Iris pigment epithelial cell (primary cell): ENCODE measurements at regions not wholly inside any gene's neighbourhood (a gene's known extent, or its start where the extent isn't known, plus 50 kb on each side); places are given as distances from the start of the nearest gene placed in this dataset.

Experiments used
- DNase-seq: peaks from one replicate; pipeline ENCODE4 v3.0.0-alpha.2; 2011; ENCODE audit warnings: low read depth

DNA sequence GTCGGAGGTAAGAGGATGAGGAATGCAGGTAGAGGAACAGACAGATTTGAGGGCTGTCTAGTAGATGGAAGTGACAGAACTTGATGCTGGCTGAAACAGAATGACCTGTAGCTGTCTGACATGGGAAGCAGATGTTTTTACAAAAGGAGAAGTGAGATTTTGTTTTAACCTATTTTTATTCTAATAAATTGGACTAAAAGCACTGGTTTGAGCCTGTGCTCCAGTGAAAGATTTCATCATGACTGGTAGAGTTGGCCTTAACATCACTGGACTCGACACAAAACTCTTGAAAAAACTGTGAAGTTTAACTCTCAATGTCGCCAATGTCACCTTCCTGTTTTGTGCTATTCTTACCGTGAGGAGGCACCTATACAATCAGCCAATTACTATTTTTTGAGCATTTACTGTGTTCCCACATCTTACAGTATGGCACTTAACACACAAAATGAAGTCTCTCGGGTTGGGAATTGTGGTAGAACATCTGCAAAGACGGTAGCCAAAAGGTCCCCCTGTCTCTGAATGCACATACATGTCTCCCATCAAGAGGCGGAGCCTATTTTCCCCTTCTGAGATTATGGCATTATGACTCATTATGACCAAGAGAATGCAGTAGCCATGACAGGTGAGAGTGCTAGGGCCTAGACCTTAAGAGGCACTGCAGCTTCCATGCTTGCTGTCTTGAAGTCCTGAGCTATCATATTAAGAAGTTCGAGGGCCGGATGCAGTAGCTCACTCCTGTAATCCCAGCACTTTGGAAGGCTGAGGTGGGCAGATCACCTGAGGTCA is 93.2 kb downstream of the FOXF2 start:
- DNase-seq = no peak

DNA sequence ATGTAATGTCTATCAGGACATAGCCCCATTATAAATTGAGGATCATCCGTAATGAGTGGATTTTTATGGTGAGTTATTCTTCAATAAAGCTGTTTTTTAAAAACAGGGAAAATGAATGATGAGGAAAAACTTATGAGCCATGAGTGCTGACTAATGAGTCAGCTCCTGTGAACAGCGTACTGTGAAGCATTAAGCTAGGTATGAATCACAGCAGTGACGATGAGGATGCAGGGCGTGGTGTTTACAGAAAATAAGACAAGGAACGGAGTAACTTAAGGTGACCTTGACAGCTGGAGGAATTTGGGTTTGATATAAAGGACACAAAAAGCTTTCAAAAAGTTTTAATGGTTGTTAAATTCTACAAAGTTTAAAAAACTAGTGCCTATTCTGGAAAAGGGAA is 96.3 kb downstream of the FOXF2 start:
- DNase-seq = peak; percentile 96

DNA sequence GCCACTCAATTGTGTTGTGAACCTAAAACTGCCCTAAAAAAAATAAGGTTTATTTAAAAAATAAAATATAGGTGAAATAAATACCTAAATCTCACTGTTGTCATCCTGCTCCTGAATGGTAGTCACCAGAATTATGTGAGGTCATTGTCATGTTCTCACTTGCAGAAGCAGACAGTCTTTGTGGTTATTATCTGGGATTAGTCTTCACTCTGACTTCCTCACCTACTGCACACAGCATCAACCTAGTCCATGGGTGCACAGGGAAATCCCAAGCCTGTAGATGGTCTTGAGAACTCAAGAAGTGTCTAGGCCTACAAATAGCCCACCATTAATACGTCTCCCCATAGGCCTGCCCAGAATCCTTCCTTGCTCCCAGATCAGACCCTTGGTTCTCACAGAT is 97.0 kb downstream of the FOXF2 start:
- DNase-seq = no peak

DNA sequence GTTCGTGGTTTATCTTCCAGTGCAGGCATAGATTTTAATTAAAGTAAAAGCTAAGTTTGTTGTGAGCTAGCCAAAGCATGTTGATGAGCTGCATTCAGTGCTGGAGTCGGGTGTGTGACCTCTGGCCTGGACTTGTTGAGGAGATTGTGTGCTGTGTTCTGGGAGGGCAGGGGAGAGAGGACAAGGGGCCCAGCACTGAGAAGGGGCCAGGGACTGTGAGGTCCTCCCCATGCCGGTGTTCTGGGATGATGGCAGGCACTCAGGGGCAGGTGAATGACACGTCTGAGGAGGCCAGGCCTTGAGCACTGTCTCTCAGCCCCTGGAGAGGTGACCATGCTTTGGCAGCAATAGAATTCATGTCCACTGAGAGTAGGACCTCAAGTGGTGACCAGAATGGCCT is 97.9 kb downstream of the FOXF2 start:
- DNase-seq = no peak

DNA sequence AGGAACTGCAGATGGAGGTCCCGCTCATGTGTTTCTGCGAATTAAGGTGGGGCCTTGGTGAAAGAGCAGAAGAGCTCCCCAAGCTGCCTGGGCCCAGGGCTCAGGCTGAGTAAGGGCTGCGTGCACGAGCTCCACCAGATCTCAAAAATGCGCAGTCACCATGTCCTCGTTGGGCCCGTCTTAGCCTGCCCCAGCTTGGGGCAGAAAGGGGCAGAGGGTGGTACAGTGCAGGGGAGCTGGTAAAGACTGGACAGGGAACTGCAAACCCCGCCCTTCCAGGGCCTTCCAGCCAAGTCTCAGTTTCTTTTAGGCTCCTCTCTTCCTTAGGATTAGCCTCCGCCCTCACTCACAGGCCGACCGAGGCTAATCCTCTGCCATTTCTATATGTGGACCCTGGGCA is 101.6 kb downstream of the FOXF2 start:
- DNase-seq = no peak

DNA sequence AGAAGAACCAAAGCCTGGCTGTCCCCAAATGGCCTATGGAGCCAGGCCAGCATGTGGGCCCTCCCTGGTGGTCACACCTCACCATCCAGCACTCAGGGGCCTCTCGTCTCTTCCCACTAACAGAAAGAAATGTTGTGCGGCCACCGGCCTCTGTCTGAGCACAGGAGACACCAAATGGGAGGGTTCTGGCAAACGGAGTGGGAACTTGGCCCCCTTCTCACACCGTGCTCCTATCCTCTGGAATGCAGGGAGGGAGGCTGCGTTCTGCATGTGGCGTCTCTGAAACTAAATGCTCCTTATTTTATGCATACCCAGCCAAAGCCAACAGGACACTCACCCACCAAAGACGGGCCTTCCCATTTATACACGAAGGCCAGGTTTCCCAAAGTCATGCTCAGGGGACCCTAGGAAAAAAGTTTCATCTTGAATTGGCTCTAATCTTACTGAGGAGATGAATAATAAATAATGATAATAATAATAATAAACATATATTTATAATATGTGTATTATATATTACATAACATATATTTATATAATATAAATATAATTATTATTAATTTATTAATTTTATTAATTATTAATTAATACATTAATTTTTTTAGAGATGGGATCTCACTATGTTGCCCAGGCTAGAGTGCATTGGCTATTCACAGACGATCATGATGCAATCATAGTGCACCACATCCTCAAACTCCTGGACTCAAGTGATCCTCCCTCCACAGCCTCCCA is 102.4 kb downstream of the FOXF2 start:
- DNase-seq = no peak

DNA sequence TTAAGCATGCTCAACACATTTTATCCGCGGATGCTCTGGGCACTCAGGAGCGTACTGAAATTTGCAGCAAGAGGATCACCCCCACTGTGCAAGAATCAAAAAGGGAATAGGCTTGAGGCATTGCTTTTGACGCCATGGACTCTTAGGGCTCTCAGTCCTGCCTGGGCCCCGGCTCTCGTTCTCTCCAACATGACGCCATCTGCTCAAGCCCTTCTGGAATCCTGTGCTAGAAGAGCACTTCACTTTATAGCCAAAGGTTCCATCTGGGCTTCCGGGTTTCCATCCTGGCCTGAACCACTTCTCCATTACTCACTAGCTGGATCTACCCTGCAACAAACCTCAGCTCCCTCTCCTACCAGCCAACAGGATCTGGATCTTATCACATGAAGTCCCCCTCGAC is 105.3 kb downstream of the FOXF2 start:
- DNase-seq = no peak

DNA sequence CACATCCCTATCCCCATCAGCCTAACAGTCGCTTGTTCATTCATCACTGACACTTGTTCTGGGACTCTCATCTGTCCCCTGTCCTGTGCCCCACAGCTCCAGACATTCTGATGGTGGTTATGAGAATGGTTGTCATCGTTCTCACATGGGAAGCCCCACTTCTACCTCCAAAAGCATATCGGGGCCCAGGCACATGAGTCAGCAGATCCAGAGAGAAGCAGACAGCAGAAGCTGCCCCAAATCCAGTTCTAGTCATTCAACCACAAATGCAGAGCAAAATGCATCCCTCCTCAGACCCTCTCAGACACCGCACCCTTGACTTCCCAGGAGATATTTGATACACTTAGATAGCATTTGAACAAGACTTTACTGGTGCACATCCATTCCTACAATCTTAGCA is 106.0 kb downstream of the FOXF2 start:
- no peak for DNase-seq

DNA sequence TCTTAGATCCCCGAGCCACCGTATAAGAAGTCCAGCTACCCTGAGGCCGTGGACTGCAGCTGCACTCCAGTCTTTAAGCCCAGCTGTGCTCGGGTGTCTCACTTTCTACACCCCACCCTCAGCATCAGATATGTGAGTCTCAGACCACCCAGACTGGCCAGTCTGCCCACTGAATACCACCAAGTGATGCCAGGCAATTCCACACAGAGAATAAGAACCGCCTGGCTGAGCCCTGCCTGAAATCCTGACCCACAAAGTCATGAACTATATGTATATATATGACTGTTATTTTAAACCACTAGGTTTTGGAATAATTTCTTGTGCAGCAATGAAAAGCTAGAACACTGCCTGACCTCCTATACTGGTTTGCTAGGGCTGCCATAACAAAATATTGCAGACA is 106.7 kb downstream of the FOXF2 start:
- DNase-seq = no peak

DNA sequence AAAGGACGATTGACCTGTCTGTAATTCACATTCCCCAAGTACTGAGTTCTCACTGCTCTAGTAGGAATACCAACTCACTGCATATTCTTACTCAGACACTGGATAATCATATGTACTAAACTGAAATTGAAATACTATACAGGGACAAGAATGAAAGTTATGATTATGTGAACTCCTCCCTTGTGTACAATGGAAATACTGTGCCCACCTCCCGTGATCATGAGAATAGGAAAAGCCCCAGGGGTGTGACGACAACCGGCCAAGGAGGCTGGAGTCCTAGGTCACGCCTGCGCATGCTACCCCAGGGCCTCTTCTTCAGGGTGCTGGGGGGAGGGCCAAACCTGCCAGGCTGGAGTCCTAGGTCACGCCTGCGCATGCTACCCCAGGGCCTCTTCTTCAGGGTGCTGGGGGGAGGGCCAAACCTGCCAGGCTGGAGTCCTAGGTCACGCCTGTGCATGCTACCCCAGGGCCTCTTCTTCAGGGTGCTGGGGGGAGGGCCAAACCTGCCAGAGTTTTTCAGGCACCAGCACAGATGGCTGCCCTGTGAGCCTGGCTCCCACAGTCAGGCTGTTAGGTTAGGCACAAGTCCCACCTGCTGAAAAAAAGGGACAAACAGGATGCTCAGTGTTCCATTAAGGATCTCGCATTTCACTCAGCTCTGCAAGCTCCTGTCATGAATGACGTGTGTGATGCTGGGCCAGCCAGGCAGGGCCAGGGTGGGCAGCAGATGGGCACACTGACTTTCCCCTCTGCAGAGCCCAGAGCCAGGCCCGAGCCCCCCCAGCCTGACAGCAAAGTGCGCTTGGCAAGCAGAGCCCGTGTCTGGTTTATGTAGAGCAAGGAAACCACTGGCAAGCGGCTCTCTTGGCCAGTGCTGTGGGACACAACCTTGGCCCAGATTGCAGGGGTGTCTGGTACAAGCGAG is 107.7 kb downstream of the FOXF2 start:
- no peak for DNase-seq

DNA sequence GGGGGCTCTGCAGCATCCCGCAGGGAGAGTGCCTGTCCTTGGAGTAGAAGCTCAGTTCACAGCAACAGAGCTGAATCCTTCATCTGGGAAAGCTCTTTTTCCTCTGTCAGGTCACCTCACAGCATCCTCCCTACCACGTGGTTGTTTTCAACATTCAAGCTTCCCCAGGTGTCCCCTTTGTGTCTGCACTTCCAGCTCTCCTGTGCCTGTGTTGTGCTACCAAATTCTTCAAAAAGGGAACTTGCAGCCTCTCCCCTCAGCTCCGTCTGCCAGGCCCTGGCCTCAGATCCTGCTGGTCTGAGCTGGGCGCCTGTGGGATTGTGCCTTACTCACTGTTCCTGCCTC is 108.4 kb downstream of the FOXF2 start:
- DNase-seq = no peak

DNA sequence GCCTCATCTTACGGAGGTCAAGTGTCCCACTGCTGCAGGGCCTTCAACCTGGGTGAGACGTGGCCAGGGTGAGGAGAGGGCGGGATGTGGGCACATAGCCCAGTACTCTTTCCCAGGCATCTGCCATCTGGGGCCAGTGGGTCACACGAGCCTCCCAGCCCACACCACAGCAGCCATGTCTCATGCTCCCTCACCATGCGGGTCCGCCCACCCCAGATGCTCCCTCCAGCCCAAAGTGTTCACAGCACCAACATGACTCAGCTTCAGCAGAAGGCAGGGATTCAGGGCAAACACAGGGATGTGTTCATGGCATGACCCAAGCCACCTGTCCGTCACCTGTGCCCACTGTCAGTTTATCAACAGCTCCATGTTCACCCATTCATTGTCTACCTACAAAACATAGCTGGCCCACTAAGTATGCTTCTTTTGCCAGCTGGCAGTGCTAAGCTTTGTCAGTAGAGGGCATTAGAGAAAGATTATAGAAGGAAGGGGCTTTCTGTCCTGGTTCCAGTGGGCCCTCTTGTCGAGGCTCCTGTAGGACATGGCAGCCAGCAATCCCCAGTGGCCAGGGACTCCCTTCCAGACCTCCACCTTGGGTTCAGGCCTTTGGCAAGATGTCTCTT is 109.2 kb downstream of the FOXF2 start:
- DNase-seq = peak; percentile 7

DNA sequence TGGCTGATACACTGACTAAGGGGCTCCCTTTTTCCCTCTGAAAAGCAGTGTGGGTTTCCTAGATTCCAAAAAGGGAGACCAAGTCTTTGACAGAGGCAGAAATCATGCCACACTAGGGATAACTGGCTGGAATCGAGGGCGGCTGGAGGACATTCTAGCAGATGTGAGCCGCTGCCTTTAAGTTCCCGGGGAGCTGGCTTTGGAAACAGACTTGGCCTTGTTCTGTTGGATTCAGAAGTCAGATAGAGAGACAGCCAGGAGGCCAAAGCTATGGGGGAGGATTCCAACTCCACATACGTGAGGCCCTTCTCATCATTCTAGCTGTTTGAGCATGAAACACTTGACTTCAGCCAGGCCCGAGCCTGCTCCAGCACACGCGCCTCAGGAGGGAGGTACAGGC is 109.9 kb upstream of the FOXC1 start:
- no peak for DNase-seq

DNA sequence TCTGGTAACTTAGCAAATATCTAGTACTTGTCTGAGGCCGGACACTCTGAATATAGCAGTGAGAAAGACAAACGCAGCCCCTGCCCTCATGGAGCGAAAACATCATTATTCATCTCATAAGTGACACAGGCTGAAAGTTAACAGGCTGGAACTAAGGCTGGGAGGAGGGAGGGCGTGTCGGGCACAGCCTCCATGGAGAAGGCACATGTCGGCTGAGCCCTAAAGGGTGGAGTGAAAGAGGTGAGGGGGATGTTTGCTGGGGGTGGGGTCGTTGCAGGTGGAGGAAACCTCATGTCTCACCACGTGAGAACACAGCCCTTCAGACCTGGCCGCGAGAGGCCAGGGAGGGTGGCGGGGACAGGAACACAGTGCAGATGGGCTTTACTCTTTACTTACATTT is 108.8 kb upstream of the FOXC1 start:
- no peak for DNase-seq

DNA sequence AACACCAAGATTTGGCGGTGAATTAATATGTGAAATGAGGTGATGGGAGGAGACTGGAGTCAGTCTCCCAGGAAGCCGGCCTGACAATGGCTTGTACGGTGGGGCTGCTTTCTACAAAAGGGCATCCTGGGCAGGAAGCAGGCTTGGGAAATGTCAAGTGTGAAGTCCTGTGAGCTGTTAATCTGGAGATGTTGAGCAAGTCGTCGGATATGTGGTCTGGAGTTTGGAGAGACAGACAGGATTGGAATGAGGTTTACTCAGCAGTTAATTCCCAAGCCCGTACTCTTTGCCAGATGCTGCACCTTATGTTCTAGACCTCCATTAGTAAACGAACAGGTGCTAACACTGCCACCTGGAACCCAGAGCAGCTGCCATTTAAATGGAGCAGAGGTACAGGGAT is 107.7 kb upstream of the FOXC1 start:
- DNase-seq = peak; percentile 25

DNA sequence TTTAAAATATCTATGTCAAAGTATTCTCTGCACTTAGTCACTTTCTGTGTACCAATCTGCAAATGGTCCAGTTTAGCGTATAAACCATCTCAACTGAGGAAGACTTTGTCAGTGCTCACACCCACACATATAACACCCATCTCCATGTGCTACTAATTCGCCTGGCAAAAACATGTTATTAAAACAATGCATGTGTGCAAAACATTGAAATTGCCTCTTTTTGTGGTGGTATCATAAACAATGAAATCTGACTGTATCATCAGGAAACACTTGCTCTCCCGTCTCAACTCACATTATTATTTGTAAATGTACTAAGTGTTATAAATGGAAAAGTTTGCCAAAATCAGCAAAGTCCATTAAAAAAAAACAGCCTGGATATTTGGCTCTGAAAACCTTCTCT is 105.9 kb upstream of the FOXC1 start:
- no peak for DNase-seq

DNA sequence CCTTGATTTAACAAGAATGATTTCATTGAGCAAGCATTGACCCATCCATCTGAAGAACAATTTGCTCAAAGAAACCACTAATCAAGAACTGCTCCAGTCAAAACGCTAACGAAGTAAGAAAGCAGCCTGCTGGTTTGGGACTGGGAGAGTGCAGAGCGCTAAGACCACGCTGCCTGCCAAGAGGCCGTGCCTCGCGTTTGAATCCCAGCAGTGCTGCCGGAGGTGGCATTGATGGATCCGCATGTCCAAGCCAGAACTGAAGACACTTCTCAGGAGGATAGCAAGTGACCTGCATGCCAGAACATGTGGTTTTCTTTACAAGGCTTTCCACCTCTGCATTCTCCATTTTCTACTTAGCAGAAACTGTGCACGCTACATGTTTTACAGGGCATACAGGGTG is 105.2 kb upstream of the FOXC1 start:
- no peak for DNase-seq

DNA sequence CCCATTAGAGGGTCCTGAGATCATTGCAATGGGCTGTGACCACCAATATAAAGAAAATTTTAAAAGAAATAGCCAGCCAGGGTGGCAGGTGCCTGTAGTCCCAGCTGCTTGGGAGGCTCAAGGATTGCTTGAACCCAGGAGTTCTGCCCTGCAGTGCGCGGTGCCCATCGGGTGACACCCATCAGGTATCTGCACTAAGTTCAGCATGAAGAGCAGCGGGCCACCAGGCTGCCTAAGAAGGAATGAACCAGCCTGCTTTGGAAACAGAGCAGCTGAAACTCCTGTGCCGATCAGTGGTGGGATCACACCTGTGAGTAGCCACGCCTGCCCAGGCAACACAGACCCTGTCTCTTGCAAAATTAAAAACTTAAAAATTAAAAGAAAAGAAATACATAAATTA is 102.5 kb upstream of the FOXC1 start:
- no peak for DNase-seq

DNA sequence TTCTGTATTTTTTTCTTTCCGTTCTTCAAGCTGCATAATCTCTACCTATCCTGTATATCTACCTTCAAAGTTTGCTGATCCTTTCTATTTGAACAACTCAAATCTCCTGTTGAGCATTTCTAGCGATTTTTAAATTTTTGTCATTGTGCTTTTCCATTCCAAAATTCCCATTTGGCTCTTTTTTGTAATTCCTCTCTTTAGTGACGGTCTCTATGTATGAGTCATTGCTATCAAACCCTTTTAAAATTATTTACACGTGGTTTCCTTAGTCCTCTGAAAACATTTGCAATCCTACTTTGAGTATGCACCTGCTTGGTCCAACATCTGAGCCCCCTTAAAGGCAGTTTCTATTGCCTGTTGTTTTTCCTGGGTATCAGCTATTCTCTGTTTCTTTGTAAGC is 100.5 kb upstream of the FOXC1 start:
- DNase-seq = no peak

DNA sequence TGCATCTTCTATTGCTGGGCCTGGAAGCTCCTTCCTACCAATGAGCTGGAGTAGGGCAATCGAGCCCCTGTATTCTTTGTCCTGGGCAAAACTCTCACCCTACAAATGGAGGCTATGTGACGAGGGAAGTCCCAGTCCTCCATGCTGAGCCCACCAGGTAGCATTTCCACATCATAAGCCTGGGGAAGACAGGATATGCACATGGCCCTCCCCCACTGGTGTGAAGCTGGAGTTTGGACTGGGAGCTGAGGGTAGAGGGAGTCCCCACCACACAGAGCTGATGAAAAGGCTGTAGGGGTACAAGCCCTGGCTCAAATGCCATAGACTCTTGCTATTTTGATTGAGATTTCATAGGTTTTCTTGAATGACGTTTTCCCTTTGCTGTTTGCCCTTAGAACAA is 99.5 kb upstream of the FOXC1 start:
- DNase-seq = no peak

DNA sequence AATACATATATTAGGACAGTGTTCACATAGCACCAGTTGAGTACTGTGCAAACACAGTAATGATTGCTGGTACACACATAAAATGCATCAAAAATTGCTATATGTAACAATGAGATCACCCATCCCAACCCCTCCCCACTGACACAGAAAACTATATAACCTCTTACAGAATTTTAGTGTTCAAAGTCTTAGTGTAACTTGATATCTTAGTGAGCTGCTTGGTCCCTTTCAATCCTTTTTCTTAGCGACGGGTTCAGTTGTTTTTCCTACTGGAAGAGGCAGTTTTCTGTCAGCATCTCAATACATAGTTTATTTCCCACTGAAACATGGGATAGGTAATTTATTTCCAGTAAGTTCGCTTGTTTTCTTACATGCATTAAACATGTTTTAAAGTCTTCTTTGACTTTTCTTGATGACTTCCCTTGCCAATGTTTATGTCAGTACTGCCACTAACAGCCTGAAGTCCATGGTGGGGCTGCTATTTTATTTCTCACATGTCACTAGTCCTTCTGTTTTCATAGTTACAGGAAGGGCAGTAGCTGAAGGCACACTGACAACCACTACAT is 96.4 kb upstream of the FOXC1 start:
- DNase-seq = no peak

DNA sequence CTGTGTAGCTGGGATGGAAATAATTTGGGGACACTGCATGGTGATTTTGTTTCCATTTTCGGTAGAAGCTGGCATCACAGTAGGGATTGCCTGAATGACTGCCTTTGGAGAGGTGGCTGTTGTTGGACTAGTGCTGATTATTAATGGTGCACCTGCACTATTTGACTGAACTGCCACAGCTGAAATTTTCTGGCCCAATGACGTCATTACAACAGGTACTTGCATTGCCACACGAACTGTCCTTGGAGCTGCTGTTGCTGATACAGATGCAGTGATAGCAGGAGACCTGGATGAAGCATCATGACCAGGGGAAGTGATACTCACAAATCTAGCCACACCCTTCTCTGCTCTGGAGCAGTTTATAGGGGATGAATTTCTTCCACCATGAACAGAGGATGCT is 95.6 kb upstream of the FOXC1 start:
- no peak for DNase-seq
